SKM-1 (cell line): ENCODE measurements at regions not wholly inside any gene's neighbourhood (a gene's known extent, or its start where the extent isn't known, plus 50 kb on each side); places are given as distances from the start of the nearest gene placed in this dataset.
"Not testable (repeated sequence)": the region's sequence is repeated elsewhere in the genome, so short reads cannot be mapped to it uniquely, and the experiment has no call there.

Experiments
- DNase-seq: peaks from one replicate; lab custom pipeline; 2025; ENCODE audit not compliant: unreplicated experiment; lab: John Stamatoyannopoulos, UW

GRCh38 chr18:60319129-60319528 lies 53.4 kb downstream of the MC4R start:
- no peak for DNase-seq

GRCh38 chr18:60311676-60312360 lies 60.8 kb downstream of the MC4R start:
- DNase-seq: no peak

GRCh38 chr18:60295674-60296073 lies 76.9 kb downstream of the MC4R start:
- no peak for DNase-seq

- no peak for DNase-seq
These were observed 80.4 kb downstream of the MC4R start for GRCh38 chr18:60292186-60292585.

- no peak for DNase-seq
These were observed 93.2 kb downstream of the MC4R start for GRCh38 chr18:60279391-60279790.

- no peak for DNase-seq
These were observed 94.6 kb downstream of the MC4R start for GRCh38 chr18:60277855-60278480.

- DNase-seq: no peak
These were observed 105.0 kb downstream of the MC4R start for GRCh38 chr18:60267391-60268058.

- no peak for DNase-seq
These were observed 106.0 kb downstream of the MC4R start for GRCh38 chr18:60266558-60266957.

- peak; percentile 19 for DNase-seq
These were observed 113.4 kb downstream of the MC4R start for GRCh38 chr18:60259052-60259681.

GRCh38 chr18:60249388-60249787 lies 123.2 kb downstream of the MC4R start:
- DNase-seq: no peak

GRCh38 chr18:60248336-60249330 lies 123.9 kb downstream of the MC4R start:
- DNase-seq: no peak

GRCh38 chr18:60247103-60247502 lies 125.5 kb downstream of the MC4R start:
- DNase-seq: no peak

- DNase-seq: no peak
These were observed 126.0 kb downstream of the MC4R start for GRCh38 chr18:60246606-60247005.

- DNase-seq: no peak
These were observed 127.5 kb downstream of the MC4R start for GRCh38 chr18:60245096-60245495.

- DNase-seq: not testable (repeated sequence)
These were observed 133.4 kb downstream of the MC4R start for GRCh38 chr18:60239024-60239710.

- no peak for DNase-seq
These were observed 137.4 kb downstream of the MC4R start for GRCh38 chr18:60235164-60235563.

- DNase-seq: no peak
These were observed 140.0 kb downstream of the MC4R start for GRCh38 chr18:60232541-60232940.

- no peak for DNase-seq
These were observed 143.7 kb downstream of the MC4R start for GRCh38 chr18:60228609-60229595.

GRCh38 chr18:60215432-60215831 lies 157.1 kb downstream of the MC4R start:
- no peak for DNase-seq
